Liver (tissue), 8 donors: ENCODE measurements at regions not wholly inside any gene's neighbourhood (a gene's known extent, or its start where the extent isn't known, plus 50 kb on each side); places are given as distances from the start of the nearest gene placed in this dataset.

Experiments used
- DNase-seq: peaks from one replicate; pipeline ENCODE4 v3.0.0-alpha.2; 2017; ENCODE audit warnings: low spot score
- H3K27ac ChIP-seq, 2 donors: one replicate each; pipeline ENCODE4 v1.7.0; 2013; ENCODE audit warnings: inconsistent platforms in 2 of 2, low read length in 2 of 2, control low read depth in 1 of 2, low read depth in 1 of 2, mild to moderate bottlenecking in 1 of 2
- H3K27me3 ChIP-seq, 4 donors: one replicate each; pipeline versions ENCODE4 v1.6.1 to v1.7.0; 2013; ENCODE audit warnings: low read length in 3 of 4, inconsistent platforms in 1 of 4, mild to moderate bottlenecking in 1 of 4, moderate library complexity in 1 of 4; ENCODE audit not compliant: control insufficient read depth in 4 of 4, insufficient read depth in 4 of 4
- H3K36me3 ChIP-seq, 4 donors: one replicate each; pipeline versions ENCODE4 v1.6.1 to v1.7.0; 2013; ENCODE audit warnings: low read length in 3 of 4, mild to moderate bottlenecking in 3 of 4, low read depth in 1 of 4, moderate library complexity in 1 of 4; ENCODE audit not compliant: control insufficient read depth in 4 of 4, insufficient read depth in 3 of 4
- H3K4me1 ChIP-seq, 4 donors: one replicate each; pipeline versions ENCODE4 v1.6.1 to v1.7.0; 2013; ENCODE audit warnings: low read length in 3 of 4, mild to moderate bottlenecking in 3 of 4, moderate library complexity in 1 of 4; ENCODE audit not compliant: control insufficient read depth in 4 of 4, insufficient read depth in 4 of 4
- H3K4me3 ChIP-seq, 3 donors: one replicate each; pipeline versions ENCODE4 v1.6.1 to v1.7.0; 2013; ENCODE audit warnings: low read length in 3 of 3, control low read depth in 1 of 3, low read depth in 1 of 3, mild to moderate bottlenecking in 1 of 3
- H3K9ac ChIP-seq, 2 donors: one replicate each; pipeline ENCODE4 v1.7.0; 2013; ENCODE audit warnings: low read length in 2 of 2, mild to moderate bottlenecking in 2 of 2, moderate library complexity in 2 of 2, control low read depth in 1 of 2, low read depth in 1 of 2
- H3K9me3 ChIP-seq, 4 donors: one replicate each; pipeline versions ENCODE4 v1.6.1 to v1.7.0; 2013; ENCODE audit warnings: low read length in 3 of 4; ENCODE audit not compliant: control insufficient read depth in 4 of 4
- ATF3 ChIP-seq: IDR thresholded peaks from 2 replicates; pipeline ENCODE4 v1.6.1; 2016; ENCODE audit warnings: antibody characterized with exemption
- CTCF ChIP-seq: fragments of 150-350 bp; IDR thresholded peaks from 2 replicates; pipeline ENCODE4 v1.5.1; 2017; ENCODE audit warnings: improper control_type of control experiment, low read depth, low read length; ENCODE audit not compliant: missing input control
- EGR1 ChIP-seq, 2 donors: IDR thresholded peaks; 2 replicates each; pipeline ENCODE4 v1.6.1; 2016 to 2018; ENCODE audit warnings: antibody characterized with exemption in 2 of 2, low read depth in 2 of 2
- FOXA1 ChIP-seq: IDR thresholded peaks from 2 replicates; pipeline ENCODE4 v1.6.1; 2016; ENCODE audit warnings: antibody characterized with exemption
- FOXA2 ChIP-seq: IDR thresholded peaks from 2 replicates; pipeline ENCODE4 v1.6.1; 2016; ENCODE audit warnings: antibody characterized with exemption
- GABPA ChIP-seq, 2 donors: IDR thresholded peaks in 1 of 2; conservative IDR thresholded peaks in 1 of 2; 2 replicates each; pipeline ENCODE4 v1.6.1; 2016; ENCODE audit warnings: antibody characterized with exemption in 2 of 2, mild to moderate bottlenecking in 1 of 2, moderate library complexity in 1 of 2
- HNF4A ChIP-seq, 2 donors: conservative IDR thresholded peaks; 2 replicates each; pipeline ENCODE4 v1.6.1; 2016; ENCODE audit warnings: antibody characterized with exemption in 2 of 2, mild to moderate bottlenecking in 2 of 2
- HNF4G ChIP-seq: IDR thresholded peaks from 2 replicates; pipeline ENCODE4 v1.6.1; 2016; ENCODE audit warnings: antibody characterized with exemption
- JUND ChIP-seq, 2 donors: IDR thresholded peaks; 2 replicates each; pipeline ENCODE4 v1.6.1; 2016; ENCODE audit warnings: antibody characterized with exemption in 2 of 2
- NR2F2 ChIP-seq: IDR thresholded peaks from 2 replicates; pipeline ENCODE4 v1.6.1; 2016; ENCODE audit warnings: antibody characterized with exemption
- RAD21 ChIP-seq, 2 donors: IDR thresholded peaks; 2 replicates each; pipeline ENCODE4 v1.6.1; 2016; ENCODE audit warnings: antibody characterized with exemption in 2 of 2, mild to moderate bottlenecking in 2 of 2
- RXRA ChIP-seq, 2 donors: IDR thresholded peaks; 2 replicates each; pipeline ENCODE4 v1.6.1; 2017 to 2018; ENCODE audit warnings: antibody characterized with exemption in 2 of 2, mild to moderate bottlenecking in 1 of 2
- SP1 ChIP-seq: IDR thresholded peaks from 2 replicates; pipeline ENCODE4 v1.6.1; 2018; ENCODE audit warnings: antibody characterized with exemption, mild to moderate bottlenecking
- TAF1 ChIP-seq: conservative IDR thresholded peaks from 2 replicates; pipeline ENCODE4 v1.6.1; 2016; ENCODE audit warnings: antibody characterized with exemption, mild to moderate bottlenecking
- YY1 ChIP-seq: IDR thresholded peaks from 2 replicates; pipeline ENCODE4 v1.6.1; 2016; ENCODE audit warnings: antibody characterized with exemption, mild to moderate bottlenecking
- ZBTB33 ChIP-seq: IDR thresholded peaks from 2 replicates; pipeline ENCODE4 v1.6.1; 2016; ENCODE audit warnings: antibody characterized with exemption
- WGBS: extraction: QIAGEN DNeasy Blood & Tissue Kit; methylation state at CpG from one replicate; pipeline ENCODE4 v1.1.7; 2013; 5-methylcytosine and 5-hydroxymethylcytosine counted together
- donor health status: healthy.
- donor health status: healthy.
- donor health status: healthy.
- donor health status: healthy.
- donor health status: healthy.

- Histone ChIP-seq H3K9ac (no peak overlapping the region), H3K4me3 (no peak overlapping the region), H3K36me3 (no peaks in the 10 kb centered on the region), H3K4me1 (no peaks in the 10 kb centered on the region), H3K9me3 (no peaks in the 10 kb centered on the region), H3K27ac (no peak overlapping the region), H3K27me3 (no peaks in the 10 kb centered on the region)
- no peak for DNase-seq
- WGBS: 92% methylated on average over 8 of the region's 8 CpGs
- TF ChIP-seq RXRA (IDR thresholded peaks at IDR 0.05): no peak
- TF ChIP-seq RAD21 (IDR thresholded peaks at IDR 0.05): no peak
- TF ChIP-seq CTCF: no peak
Measured at GRCh38 chr2:65565681-65566080, 133.3 kb upstream of the SPRED2 start.

GRCh38 chr2:65564299-65564698 is 131.9 kb upstream of the SPRED2 start:
- TF ChIP-seq HNF4A (conservative IDR thresholded peaks at IDR 0.05) (no peak), HNF4G (no peak), YY1 (no peak), ZBTB33 (no peak), CTCF (no peak), NR2F2 (no peak), FOXA2 (no peak), EGR1 (IDR thresholded peaks at IDR 0.05; ENCODE audit: low read depth in 2 of 2) (no peak), RAD21 (IDR thresholded peaks at IDR 0.05) (no peak), TAF1 (no peak), RXRA (IDR thresholded peaks at IDR 0.05) (no peak), SP1 (no peak), GABPA (IDR thresholded peaks at IDR 0.05 in 1 of 2, conservative IDR thresholded peaks at IDR 0.05 in 1 of 2) (no peak), ATF3 (no peak), FOXA1 (no peak), JUND (IDR thresholded peaks at IDR 0.05) (no peak)
- H3K9ac ChIP-seq: no peak overlapping the region
- no peaks in the 10 kb centered on the region for H3K27me3 ChIP-seq
- H3K4me3 ChIP-seq: no peak overlapping the region
- H3K27ac ChIP-seq: no peak overlapping the region
- H3K36me3 ChIP-seq: no peaks in the 10 kb centered on the region
- no peaks in the 10 kb centered on the region for H3K4me1 ChIP-seq
- WGBS: 99% methylated on average over 4 of the region's 4 CpGs
- DNase-seq: no peak
- no peaks in the 10 kb centered on the region for H3K9me3 ChIP-seq
